GM18520 (cell line): ENCODE measurements at regions not wholly inside any gene's neighbourhood (a gene's known extent, or its start where the extent isn't known, plus 50 kb on each side); places are given as distances from the start of the nearest gene placed in this dataset.

Experiments
- ATAC-seq: cut with Tn5 transposase; IDR thresholded peaks from one replicate; pipeline ENCODE4 v1.9.1; 2021; ENCODE audit not compliant: unreplicated experiment

DNA sequence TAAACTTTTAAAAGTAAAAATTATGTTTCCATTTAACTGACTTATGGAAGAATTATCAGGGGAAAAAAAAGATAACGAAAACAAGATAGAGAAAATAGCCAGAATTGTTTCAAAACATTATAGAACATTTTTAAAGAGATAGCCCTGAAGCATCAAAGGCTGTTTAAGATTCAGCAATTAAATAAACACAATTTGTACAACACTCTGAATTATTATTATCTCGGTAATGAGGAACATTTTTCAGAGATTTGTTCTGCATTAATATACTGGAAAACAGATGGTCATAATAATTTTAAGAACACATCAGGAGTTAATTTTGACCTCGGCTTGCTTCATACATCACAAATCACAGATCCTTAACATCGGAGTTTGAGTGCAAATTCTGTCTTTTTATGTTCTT lies 643.8 kb downstream of the SORCS1 start:
- no peak for ATAC-seq

DNA sequence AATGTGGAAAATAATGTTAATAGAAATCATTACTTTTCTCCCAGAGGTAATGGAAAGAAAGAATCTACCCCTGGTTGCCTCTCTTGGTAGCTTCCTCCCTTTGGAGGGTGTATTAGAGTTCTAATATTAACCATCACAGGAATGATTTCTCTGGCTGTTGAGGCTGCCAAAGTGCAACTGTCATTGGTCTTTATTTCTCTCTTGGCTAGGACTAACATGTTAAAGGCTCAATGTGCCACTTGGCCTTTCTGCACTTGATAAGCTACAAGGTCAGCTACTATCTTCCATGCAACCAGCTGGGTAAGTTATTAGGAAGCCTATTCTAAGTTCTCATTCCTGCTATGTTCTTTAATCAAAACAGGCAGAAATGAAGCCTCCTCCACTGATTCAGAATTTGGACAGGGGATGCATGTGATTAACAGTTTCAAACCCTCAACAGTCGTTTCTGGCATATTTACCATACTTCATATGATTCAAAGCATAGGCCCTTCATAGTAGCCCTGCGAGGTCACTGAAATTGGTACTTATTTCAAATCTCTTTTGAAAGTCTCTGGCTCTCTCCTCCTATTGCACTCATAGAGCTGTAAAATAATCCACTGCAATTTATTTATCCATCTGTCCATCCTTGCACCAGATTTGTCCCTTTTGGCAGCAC lies 645.0 kb downstream of the SORCS1 start:
- no peak for ATAC-seq

DNA sequence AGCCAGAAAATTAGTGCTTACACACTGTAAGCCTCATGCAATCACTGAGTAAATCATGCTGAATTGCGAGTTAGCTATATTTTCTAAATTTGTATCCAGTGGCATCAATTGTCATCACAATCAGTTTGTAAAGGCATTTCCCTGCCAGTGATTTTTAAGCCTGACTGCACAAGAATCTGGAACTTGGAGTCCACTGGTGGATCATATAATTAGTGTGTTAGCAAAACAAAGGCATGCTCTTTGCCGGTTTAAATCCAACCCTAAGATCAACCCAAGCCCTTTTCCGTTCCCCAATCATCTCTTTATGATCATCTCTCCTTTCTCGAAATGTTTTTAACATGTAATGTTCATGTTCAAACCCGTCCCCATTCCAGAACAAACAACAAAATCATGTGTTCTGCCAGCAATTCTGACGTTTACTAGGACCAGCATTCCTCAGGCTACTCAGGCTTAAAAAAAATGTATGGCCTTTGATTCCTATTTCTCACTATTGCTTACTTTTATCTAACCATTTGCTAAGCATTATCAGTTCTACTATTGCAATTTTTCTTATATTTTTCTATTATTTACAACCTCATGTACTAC lies 649.2 kb downstream of the SORCS1 start:
- ATAC-seq, result no peak

DNA sequence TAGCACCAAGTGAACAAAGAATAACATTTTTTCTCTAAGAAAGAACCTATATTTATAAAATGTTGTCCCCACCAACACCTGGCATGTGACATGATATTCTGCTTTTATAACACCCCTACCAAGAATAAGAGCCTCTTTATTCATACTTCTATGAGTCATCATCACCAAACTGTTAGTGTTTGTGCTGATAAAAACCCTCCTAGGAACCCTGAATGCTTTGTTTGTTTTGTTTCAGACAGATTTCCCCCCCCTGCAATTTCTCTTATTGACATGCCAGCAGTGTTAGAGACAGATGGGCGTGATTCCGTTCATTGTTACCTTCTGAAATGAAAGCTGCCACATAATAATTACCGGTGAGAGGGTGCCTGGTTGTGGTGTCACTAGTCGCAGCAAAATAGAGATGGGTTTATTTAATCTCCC lies 651.1 kb downstream of the SORCS1 start:
- no peak for ATAC-seq

DNA sequence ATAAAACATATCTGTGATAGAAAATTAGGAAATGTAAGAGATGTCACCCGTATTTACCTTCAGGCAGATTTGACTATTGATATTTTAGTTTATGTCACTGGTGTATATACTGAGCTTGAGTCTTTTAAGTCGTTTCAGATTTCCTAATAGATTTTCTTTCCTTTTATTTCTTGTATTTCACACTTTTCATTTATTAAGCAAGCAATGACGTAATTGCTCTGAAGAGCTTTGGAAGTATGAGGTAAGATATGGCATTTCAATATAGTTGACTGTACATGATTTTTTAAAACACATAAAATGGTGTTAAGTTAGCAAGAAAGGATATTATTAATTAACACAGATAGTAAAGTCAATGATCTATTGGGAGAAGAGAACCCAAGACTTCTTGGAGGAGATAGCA lies 652.6 kb downstream of the SORCS1 start:
- ATAC-seq, result no peak

DNA sequence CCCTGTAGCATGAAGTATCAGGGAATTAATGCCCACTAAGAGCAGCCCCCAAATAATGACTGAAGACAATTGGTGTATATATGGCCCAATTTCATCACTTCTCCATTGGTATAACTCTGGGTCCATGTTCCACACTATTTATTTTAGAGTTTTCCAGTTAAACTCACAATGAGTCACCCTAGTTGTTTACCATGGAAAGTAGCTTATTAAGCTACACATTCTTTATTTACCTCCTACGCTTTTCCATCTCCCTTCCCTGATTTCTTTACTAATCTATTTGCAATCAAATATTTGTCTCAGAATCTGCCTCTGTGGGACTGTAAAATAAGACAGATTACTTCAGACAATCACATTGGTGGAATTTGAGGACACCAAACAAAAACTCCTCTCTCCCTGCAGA lies 655.6 kb downstream of the SORCS1 start:
- ATAC-seq, result no peak

DNA sequence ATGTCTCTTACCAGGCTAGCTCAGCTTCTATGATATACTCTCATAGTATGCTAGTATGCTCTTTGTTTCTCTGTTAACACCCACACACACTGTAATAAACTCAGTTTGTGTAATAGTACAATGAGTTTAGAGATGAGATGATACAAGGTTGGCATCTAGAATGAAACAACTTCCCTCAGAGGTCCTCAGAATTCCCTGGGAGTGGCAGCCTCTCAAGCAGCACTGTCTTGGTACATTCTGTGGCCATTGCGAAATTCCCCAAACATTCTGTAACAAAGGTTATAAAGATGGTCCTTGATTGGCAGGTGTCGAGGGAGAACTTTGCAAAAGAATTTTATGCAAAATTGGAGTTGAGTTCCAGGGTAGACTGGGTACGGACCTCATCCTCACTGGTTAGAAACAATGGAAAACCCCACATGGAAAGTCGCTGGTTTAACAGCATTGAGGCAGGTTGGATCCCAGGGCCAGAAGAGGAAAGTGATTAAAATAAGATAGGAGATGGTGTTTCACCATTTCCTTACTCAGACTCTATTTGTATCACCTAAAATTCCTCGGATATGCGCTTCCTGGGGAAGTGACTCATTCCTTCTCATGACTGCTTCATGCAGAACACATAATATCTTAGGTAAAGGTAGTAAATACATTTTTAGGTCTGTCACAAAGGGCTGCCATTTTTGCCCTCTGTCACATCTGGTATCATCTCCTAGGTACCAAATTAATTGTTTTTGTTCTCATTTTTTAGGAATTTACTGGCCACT lies 657.8 kb downstream of the SORCS1 start:
- no peak for ATAC-seq

DNA sequence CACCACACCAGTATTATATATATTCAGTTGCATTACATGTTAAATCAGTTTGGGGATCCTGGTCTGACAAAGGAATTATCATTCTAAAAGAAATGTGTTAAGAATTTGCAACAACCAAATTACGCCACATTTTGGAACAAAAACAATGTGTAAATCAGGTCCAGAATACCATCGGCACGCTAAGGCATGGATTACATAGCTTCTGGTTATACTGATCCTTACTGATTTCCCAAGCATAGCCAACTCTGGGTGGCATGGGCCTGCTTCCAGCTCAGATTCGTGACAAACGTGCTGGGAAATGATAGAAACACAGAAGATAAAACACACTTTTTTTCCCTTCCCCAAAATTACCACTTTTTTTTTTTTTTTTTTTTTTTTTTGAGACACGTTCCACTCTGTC lies 660.0 kb downstream of the SORCS1 start:
- no peak for ATAC-seq

DNA sequence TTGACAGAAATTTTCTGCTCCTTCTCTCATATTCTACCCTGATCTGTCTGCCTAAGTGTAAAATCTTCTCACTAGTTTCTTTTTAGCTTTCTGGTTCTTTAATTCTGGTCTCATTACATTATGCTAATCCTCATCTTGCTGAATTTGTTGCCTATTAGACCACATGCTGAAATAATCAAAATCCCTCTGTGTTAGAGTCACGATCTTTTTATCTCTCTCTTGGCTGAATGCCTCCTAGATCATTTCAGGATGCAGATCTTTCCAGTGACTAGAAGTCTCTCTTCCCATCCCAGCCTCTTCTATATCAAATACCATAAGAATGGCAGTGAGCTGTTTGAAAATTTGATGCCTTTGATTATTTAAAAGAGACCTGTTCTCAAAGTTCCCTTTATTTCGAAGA lies 661.9 kb downstream of the SORCS1 start:
- no peak for ATAC-seq

DNA sequence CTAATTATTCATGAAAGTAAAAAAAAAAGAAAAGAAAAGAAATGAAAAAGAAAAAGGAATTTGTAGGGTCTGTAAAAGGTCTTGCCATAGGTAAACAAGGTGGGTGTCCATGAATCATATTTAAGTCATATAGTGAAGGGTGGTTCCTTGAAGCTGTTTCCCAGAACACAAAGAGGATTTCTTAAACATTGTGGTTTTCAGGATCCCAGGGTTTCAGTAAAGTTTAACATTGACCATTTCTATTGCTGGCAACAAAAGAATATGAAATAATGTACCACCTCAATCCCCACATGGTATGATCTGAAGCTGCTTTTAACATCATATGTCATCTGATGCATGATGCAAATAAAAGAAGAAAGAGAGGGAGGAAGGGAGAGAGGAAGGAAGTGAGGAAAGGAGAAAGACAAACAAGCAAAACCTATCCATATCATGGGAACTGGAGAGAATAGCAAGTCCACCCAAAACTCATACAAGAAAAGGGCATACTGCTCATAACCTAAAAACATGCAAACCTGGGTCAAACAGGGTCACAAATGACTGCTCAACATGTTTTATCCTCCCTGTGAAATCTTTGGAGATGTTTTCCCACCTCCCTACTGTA lies 663.5 kb downstream of the SORCS1 start:
- ATAC-seq, result no peak

DNA sequence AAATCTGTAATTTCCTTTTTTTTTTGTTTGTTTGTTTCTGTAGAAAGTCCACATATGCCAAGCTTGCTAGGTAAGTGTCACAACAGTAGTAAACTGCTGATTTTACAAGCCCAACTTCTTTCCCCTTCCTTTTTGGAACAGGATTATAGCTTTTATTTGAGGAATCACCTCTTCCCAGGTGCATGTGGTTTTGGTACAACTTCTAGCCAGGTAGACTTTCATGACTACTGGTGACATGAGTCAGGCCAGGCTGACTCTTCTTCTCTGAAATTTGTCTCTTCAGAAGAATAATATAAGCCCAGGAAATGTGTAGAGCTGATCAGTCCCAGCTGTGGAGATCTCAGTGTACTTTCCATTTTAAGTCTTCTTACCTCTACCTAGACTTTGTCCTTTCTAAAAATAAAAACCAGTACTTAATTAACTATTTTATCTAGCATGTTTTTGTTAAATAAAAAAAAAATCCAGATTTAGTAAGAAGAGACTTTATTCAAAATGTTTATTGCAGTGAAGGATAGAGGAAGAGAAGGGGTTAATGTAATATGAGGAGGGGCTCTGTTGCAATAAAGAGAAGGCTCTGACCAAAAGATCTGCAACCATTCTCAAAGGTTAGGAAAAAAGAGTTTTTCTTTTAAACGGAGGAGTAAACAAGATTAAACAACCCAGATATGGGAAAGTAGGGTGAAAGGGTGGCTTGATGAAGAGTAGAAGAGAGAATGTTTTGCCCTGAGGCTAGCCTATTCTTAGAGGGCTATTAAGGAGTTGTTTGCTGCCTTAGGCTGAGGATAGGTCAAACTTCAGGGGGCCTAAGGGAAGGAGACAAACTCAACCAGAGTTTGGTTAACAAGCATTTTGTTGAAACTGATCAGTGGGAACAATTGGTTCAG lies 664.2 kb downstream of the SORCS1 start:
- no peak for ATAC-seq

DNA sequence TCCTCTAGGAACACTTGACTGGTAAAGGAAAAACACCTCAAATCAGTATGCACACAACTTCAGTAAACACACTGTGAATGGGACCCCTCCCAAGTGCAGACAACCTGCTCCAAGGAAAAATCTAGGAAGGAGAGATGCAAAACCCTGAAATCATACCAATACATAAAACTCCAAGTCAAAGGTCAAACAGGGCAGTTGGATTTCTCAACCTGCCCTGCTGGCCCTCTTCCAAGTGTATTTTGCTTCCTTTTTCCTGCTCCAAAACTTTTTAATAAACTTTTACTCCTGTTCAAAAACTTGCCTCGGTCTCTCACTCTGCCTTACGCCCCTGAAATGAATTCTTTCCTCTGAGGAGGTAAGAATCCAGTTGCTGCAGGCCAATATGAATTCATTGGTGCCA lies 665.1 kb downstream of the SORCS1 start:
- ATAC-seq, result no peak

DNA sequence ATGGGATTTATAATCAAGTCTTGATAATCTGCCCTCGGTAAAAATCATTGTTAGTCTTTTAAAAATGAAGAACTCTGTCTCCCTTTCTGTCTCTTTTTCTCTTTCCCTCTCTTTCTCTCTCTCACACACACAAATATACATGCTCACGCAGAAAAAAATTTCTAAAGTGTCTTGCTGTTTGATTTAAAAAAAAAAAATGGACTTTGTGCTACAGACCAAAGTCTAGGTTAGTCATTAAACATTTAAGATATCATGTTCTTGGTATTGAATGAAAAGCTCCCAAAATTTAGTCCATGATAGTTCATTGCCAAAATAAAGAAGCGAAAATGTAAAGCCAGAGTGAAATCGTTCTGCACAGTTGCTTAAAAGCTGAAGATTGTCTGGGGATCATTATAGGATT lies 665.8 kb downstream of the SORCS1 start:
- ATAC-seq, result no peak

DNA sequence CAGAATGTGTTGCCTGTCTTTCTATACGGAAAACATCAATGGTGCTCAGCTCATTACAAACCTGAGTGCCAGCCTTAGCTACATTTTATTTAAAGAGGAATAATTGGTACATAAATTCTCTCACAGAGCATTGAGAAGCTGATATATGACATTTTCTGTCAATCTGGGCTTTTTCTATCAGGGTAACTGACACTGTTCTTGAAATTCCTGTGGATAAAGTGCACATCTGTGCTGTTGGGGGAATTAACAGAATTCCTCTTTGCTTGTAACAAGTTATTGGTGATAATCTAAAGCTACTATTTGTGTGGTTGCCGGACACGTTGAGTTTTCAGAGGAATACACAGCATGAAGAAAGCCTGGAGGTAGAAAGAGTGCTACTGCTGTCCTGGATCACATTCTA lies 668.6 kb downstream of the SORCS1 start:
- ATAC-seq, result no peak

DNA sequence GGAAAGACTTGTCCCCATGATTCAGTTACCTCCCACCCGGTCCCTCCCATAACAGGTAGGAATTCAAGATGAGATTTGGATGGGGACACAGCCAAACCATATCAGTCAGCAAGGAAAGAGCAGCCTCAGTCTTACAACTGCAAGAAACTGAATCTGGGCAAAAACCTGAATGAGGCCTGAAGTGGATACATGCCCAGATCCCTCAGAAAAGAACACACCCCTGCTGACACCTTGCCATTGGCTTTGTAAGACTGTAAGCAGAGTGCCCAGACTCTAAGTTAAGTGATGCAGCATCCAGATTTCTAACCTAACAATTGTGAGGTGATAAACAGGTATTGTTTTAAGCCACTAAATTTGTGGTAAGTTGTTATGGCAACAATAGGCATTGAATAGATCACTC lies 670.8 kb downstream of the SORCS1 start:
- no peak for ATAC-seq

DNA sequence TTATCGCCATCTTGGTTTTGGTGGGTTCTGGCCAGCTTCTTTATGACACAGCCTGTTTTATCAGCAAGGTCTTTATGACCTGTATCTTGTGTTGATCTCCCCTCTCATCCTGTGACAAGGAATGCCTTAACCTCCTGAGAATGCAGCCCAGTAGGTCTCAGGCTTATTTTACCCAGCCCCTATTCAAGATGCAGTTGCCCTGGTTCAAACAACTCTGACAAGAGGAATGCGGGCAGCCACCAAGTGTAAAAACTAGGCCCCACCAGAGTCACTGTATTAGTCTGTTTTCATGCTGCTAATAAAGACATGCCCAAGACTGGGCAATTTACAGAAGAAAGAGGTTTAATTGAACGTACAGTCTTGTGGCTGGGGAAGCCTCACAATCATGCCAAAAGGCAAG lies 671.3 kb downstream of the SORCS1 start:
- ATAC-seq, result no peak

DNA sequence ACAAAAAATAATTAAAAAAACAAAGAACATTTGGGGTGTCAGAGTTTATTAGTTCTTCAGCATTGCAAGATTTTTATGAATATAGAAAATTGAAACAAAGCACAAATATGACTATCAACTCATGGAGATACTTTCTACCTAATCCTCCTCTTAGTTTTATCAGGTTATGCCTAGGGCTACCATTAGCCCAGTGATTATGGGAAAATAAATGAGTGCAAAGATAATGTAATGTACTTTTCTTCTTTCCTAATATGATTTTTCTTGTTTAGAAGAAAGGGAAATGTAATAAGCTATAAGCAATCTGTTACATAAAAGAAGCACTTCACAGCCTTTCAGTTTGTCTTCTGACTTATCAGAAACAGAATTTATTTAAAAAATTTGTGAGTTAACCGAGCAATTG lies 676.8 kb downstream of the SORCS1 start:
- ATAC-seq, result no peak

DNA sequence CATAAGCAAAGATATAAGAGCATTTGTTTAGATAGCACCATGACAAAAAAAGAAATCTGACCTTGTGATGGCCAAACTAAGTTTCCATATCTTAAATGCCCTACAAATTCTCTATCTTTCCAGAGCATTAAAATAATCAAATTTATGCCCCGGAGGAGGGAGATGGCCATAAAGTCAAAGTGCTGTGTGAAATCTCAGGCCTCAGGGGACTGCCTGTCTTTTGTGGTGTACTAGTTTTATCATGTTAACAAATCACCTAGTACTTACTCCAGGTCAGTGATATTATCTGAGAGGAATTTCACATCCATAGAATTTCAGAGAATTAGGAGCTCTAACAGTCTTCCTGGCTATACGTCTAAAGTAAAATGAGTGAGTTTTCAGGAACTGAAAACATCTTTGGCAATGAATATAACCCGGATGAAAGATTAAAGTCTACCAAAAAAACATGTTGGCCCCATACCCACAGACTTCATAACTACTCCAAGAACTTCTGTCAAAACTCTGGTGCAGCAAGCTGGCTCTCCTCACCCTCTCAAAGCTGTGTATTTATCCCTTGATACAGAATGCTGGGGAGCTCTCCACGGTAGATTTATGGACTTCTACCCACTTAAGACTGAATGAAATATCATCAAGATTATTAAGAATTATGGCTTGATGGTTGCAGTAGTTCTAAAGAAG lies 682.8 kb downstream of the SORCS1 start:
- ATAC-seq, result no peak

DNA sequence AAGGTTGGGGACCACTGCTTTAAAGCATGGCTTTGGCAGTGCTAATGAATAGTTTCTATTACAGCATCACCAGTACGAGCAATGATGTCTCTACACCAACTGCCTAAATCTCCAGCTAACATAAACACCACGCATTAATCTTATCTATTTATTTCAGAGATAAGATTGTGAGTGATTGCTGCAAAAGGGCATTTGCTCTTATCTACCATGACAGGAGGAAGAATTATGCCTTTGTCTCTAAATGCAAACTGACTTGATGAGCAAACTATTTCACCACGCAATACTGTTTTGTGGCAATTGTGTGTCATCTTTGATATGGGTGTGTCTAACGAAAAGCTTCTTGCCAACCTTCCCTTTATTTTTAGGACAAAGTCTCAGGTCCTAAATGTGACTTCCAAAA lies 684.9 kb downstream of the SORCS1 start:
- no peak for ATAC-seq

DNA sequence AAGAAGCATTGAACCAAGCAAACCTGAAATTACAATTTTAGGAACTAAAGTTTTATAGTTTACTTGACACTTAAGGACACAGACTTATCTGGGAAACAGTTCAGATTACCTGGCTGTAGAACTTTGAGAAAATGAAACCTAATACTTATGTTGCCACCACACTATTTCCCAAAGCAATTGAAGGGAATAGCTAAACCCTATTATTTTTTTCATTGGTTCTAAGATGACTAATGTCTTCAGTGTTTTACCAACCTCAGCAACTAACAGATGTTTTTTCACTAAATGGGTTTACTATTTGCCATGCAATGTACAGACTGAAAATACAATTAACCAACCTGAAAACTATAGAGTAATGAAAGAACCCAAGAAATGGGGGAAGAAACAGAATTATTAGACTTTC lies 689.6 kb downstream of the SORCS1 start:
- ATAC-seq, result no peak
